Lung microvascular endothelial cell (primary cell): ENCODE measurements at regions not wholly inside any gene's neighbourhood (a gene's known extent, or its start where the extent isn't known, plus 50 kb on each side); places are given as distances from the start of the nearest gene placed in this dataset.

ENCODE experiments used
- DNase-seq, 2 donors: peaks; one replicate each; pipeline versions ENCODE4 v3.0.0 to v3.0.0-alpha.2; 2010; ENCODE audit warnings: low read depth in 2 of 2

- no peak for DNase-seq
Observed at GRCh38 chr21:22556829-22557228, 1558.6 kb downstream of the NCAM2 start.

GRCh38 chr21:22561946-22562345, 1563.7 kb downstream of the NCAM2 start:
- no peak for DNase-seq

GRCh38 chr21:22573834-22574233, 1575.6 kb downstream of the NCAM2 start:
- no peak for DNase-seq

- peak in 1 of 2 donors; percentile 21 for DNase-seq
Observed at GRCh38 chr21:22575165-22575584, 1577.0 kb downstream of the NCAM2 start.

GRCh38 chr21:22579741-22580140, 1581.5 kb downstream of the NCAM2 start:
- DNase-seq = no peak

- DNase-seq = no peak
Observed at GRCh38 chr21:22582026-22582425, 1583.8 kb downstream of the NCAM2 start.

- DNase-seq = no peak
Observed at GRCh38 chr21:22584308-22584707, 1586.1 kb downstream of the NCAM2 start.

- no peak for DNase-seq
Observed at GRCh38 chr21:22585558-22585957, 1587.3 kb downstream of the NCAM2 start.

GRCh38 chr21:22597660-22598255, 1599.5 kb downstream of the NCAM2 start:
- DNase-seq = no peak

GRCh38 chr21:22609802-22610201, 1611.6 kb downstream of the NCAM2 start:
- DNase-seq = no peak

GRCh38 chr21:22627911-22628310, 1629.7 kb downstream of the NCAM2 start:
- DNase-seq = no peak

GRCh38 chr21:22630953-22631465, 1632.8 kb downstream of the NCAM2 start:
- DNase-seq = no peak

GRCh38 chr21:22632176-22632575, 1634.0 kb downstream of the NCAM2 start:
- no peak for DNase-seq

- DNase-seq = no peak
Observed at GRCh38 chr21:22649246-22649645, 1651.0 kb downstream of the NCAM2 start.

- no peak for DNase-seq
Observed at GRCh38 chr21:22650226-22650625, 1652.0 kb downstream of the NCAM2 start.

- no peak for DNase-seq
Observed at GRCh38 chr21:22657781-22658180, 1659.6 kb downstream of the NCAM2 start.

- no peak for DNase-seq
Observed at GRCh38 chr21:22670148-22670547, 1671.9 kb downstream of the NCAM2 start.

GRCh38 chr21:22679207-22679606, 1681.0 kb downstream of the NCAM2 start:
- no peak for DNase-seq

- no peak for DNase-seq
Observed at GRCh38 chr21:22691658-22692057, 1693.4 kb downstream of the NCAM2 start.

- DNase-seq = no peak
Observed at GRCh38 chr21:22703521-22703920, 1705.3 kb downstream of the NCAM2 start.

- peak in 1 of 2 donors; percentile 23 for DNase-seq
Observed at GRCh38 chr21:22710721-22711120, 1712.5 kb downstream of the NCAM2 start.

GRCh38 chr21:22711636-22712035, 1713.4 kb downstream of the NCAM2 start:
- DNase-seq = peak in 1 of 2 donors; percentile 15

GRCh38 chr21:22725436-22725835, 1727.2 kb downstream of the NCAM2 start:
- no peak for DNase-seq

GRCh38 chr21:22728091-22728490, 1729.9 kb downstream of the NCAM2 start:
- no peak for DNase-seq
